ENCODE measurements at regions not wholly inside any gene's neighbourhood (a gene's known extent, or its start where the extent isn't known, plus 50 kb on each side); places are given as distances from the start of the nearest gene placed in this dataset.

- H3K27ac ChIP-seq (ENCODE audit: low read length) = no peak overlapping the region
- H3K27me3 ChIP-seq (ENCODE audit: insufficient read depth, low read depth, low read length) = no peaks in the 10 kb centered on the region
Observed at GRCh38 chr4:123561525-123561924, 164.9 kb downstream of the SPRY1 start.

DNA sequence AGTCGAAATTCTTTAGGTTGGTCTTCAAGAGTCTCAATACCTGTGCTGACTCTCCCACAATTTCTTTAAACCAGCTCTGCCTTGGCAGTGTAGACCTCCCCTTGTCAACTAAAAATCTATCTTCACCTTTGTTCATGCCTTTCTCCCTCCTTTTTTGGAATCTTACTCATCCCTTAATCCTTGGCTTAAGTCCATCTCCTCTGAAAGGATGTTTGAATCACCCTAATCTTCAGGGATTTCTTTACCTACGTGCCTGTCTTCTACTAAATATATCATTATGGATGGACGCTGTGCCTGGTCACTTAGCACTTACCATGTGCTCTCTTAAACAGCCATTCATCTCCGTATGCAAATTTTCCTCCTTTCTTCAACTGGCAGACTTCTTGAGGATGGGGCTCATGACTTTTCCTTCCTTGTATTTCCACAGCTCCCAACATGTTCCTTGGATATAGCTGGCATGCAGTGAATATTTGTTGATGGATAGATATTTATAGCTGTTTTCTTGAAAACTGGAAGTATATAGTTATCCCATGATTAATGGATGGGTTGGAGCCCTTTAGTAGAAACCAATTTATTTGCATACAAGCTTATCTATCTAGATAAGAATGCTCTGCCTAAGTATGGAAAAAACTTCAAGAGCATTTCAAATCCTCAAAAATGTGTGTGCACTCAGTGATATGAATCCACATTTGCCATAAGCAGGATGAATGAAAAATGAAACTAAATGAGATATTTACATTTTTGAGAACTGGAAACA lies 166.6 kb downstream of the SPRY1 start:
- H3K36me3 ChIP-seq (ENCODE audit: insufficient read depth, low read length) = no peaks in the 10 kb centered on the region
- no peak overlapping the region for H3K27ac ChIP-seq (ENCODE audit: low read length)
- no peaks in the 10 kb centered on the region for H4K20me1 ChIP-seq (ENCODE audit: insufficient read depth)
- no peaks in the 10 kb centered on the region for H3K9me2 ChIP-seq (ENCODE audit: insufficient read depth, low read length)
- H3F3A ChIP-seq (ENCODE audit: insufficient read depth, low read length, poor library complexity, severe bottlenecking) = no peaks in the 10 kb centered on the region
- no peak overlapping the region for H2AFZ ChIP-seq (ENCODE audit: low read depth, low read length)
- H3K4me2 ChIP-seq (ENCODE audit: low read length) = no peak overlapping the region
- H3K4me3 ChIP-seq (ENCODE audit: low read length) = no peak overlapping the region
- H3K27me3 ChIP-seq (ENCODE audit: insufficient read depth, low read depth, low read length) = no peaks in the 10 kb centered on the region
- no peak overlapping the region for H3K9ac ChIP-seq (ENCODE audit: low read length)
- no peaks in the 10 kb centered on the region for H3K79me2 ChIP-seq (replicated peaks; ENCODE audit: insufficient read depth, low read length)
- no peaks in the 10 kb centered on the region for H3K9me3 ChIP-seq (ENCODE audit: low read length)
- no peak for TF ChIP-seq TAF1 (IDR thresholded peaks at IDR 0.05; ENCODE audit: low read depth)
- no peak for TF ChIP-seq RAD21 (conservative IDR thresholded peaks at IDR 0.05)
- no peak for TF ChIP-seq SMC3 (conservative IDR thresholded peaks at IDR 0.05; ENCODE audit: poor library complexity)
- TF ChIP-seq POLR2AphosphoS5 (IDR thresholded peaks at IDR 0.05) = no peak
- TF ChIP-seq CTCF (IDR thresholded peaks at IDR 0.05; ENCODE audit: poor library complexity, severe bottlenecking) = no peak
- no peak for TF ChIP-seq EZH2 (IDR thresholded peaks at IDR 0.05; ENCODE audit: borderline replicate concordance, insufficient read depth, low read length, poor library complexity, severe bottlenecking)
- no peak for TF ChIP-seq EP300 (conservative IDR thresholded peaks at IDR 0.05; ENCODE audit: poor library complexity, severe bottlenecking)
- no peak for TF ChIP-seq MXI1 (conservative IDR thresholded peaks at IDR 0.05; ENCODE audit: poor library complexity, severe bottlenecking)

More at GRCh38 chr4:123561525-123561924, 164.9 kb downstream of the SPRY1 start:
- TF ChIP-seq MXI1 (conservative IDR thresholded peaks at IDR 0.05; ENCODE audit: poor library complexity, severe bottlenecking) = no peak
- TF ChIP-seq SMC3 (conservative IDR thresholded peaks at IDR 0.05; ENCODE audit: poor library complexity) = no peak
- no peak for TF ChIP-seq EZH2 (IDR thresholded peaks at IDR 0.05; ENCODE audit: borderline replicate concordance, insufficient read depth, low read length, poor library complexity, severe bottlenecking)
- TF ChIP-seq CTCF (IDR thresholded peaks at IDR 0.05; ENCODE audit: poor library complexity, severe bottlenecking) = no peak
- TF ChIP-seq EP300 (conservative IDR thresholded peaks at IDR 0.05; ENCODE audit: poor library complexity, severe bottlenecking) = no peak
- TF ChIP-seq, protein P1, sequence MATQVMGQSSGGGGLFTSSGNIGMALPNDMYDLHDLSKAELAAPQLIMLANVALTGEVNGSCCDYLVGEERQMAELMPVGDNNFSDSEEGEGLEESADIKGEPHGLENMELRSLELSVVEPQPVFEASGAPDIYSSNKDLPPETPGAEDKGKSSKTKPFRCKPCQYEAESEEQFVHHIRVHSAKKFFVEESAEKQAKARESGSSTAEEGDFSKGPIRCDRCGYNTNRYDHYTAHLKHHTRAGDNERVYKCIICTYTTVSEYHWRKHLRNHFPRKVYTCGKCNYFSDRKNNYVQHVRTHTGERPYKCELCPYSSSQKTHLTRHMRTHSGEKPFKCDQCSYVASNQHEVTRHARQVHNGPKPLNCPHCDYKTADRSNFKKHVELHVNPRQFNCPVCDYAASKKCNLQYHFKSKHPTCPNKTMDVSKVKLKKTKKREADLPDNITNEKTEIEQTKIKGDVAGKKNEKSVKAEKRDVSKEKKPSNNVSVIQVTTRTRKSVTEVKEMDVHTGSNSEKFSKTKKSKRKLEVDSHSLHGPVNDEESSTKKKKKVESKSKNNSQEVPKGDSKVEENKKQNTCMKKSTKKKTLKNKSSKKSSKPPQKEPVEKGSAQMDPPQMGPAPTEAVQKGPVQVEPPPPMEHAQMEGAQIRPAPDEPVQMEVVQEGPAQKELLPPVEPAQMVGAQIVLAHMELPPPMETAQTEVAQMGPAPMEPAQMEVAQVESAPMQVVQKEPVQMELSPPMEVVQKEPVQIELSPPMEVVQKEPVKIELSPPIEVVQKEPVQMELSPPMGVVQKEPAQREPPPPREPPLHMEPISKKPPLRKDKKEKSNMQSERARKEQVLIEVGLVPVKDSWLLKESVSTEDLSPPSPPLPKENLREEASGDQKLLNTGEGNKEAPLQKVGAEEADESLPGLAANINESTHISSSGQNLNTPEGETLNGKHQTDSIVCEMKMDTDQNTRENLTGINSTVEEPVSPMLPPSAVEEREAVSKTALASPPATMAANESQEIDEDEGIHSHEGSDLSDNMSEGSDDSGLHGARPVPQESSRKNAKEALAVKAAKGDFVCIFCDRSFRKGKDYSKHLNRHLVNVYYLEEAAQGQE (IDR thresholded peaks at IDR 0.05; ENCODE audit: borderline replicate concordance) = no peak
- TF ChIP-seq POLR2AphosphoS5 (IDR thresholded peaks at IDR 0.05) = no peak
- no peak for TF ChIP-seq TAF1 (IDR thresholded peaks at IDR 0.05; ENCODE audit: low read depth)
- no peak for TF ChIP-seq RAD21 (conservative IDR thresholded peaks at IDR 0.05)
- Histone ChIP-seq H3K4me2 (ENCODE audit: low read length) (no peak overlapping the region), H4K20me1 (ENCODE audit: insufficient read depth) (no peaks in the 10 kb centered on the region), H3K9me3 (ENCODE audit: low read length) (no peaks in the 10 kb centered on the region), H3K4me3 (ENCODE audit: low read length) (no peak overlapping the region), H3K9ac (ENCODE audit: low read length) (no peak overlapping the region), H3F3A (ENCODE audit: insufficient read depth, low read length, poor library complexity, severe bottlenecking) (no peaks in the 10 kb centered on the region), H3K79me2 (replicated peaks; ENCODE audit: insufficient read depth, low read length) (no peaks in the 10 kb centered on the region), H2AFZ (ENCODE audit: low read depth, low read length) (no peak overlapping the region), H3K9me2 (ENCODE audit: insufficient read depth, low read length) (no peaks in the 10 kb centered on the region), H3K36me3 (ENCODE audit: insufficient read depth, low read length) (no peaks in the 10 kb centered on the region)

Measured in neural cell (in vitro differentiated cells).